Tibial nerve (tissue), 4 donors: ENCODE measurements at regions not wholly inside any gene's neighbourhood (a gene's known extent, or its start where the extent isn't known, plus 50 kb on each side); places are given as distances from the start of the nearest gene placed in this dataset.

Source experiments
- EP300 ChIP-seq, 2 donors: sonication (generic); formaldehyde crosslinking; IDR thresholded peaks; one replicate each; pipeline ENCODE4 v1.6.1; 2017; ENCODE audit warnings: antibody characterized with exemption in 2 of 2, mild to moderate bottlenecking in 1 of 2
- POLR2A ChIP-seq, 2 donors: fragments of 450-650 bp; IDR thresholded peaks; one replicate each; pipeline ENCODE4 v1.6.1; 2017; ENCODE audit warnings: antibody characterized with exemption in 2 of 2, mild to moderate bottlenecking in 2 of 2, moderate library complexity in 2 of 2
- TF ChIP-seq, protein P1 (sequence below), 5 experiments: fragments of 200-600 bp in 3 of 5; fragments of 450-650 bp in 2 of 5; sonication (generic) in 3 of 5; IDR thresholded peaks; one replicate each; pipeline ENCODE4 v1.5.1; 2016 to 2019; ENCODE audit warnings: antibody characterized with exemption in 5 of 5, mild to moderate bottlenecking in 3 of 5, moderate library complexity in 2 of 5

- TF ChIP-seq, protein P1, sequence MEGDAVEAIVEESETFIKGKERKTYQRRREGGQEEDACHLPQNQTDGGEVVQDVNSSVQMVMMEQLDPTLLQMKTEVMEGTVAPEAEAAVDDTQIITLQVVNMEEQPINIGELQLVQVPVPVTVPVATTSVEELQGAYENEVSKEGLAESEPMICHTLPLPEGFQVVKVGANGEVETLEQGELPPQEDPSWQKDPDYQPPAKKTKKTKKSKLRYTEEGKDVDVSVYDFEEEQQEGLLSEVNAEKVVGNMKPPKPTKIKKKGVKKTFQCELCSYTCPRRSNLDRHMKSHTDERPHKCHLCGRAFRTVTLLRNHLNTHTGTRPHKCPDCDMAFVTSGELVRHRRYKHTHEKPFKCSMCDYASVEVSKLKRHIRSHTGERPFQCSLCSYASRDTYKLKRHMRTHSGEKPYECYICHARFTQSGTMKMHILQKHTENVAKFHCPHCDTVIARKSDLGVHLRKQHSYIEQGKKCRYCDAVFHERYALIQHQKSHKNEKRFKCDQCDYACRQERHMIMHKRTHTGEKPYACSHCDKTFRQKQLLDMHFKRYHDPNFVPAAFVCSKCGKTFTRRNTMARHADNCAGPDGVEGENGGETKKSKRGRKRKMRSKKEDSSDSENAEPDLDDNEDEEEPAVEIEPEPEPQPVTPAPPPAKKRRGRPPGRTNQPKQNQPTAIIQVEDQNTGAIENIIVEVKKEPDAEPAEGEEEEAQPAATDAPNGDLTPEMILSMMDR (IDR thresholded peaks at IDR 0.05) = no peak
- TF ChIP-seq POLR2A (IDR thresholded peaks at IDR 0.05) (no peak), EP300 (IDR thresholded peaks at IDR 0.05) (no peak)
These were observed 143.7 kb downstream of the LRRC70 start for GRCh38 chr5:62722360-62722759.
